Muscle layer of colon (tissue), 2 donors: ENCODE measurements at regions not wholly inside any gene's neighbourhood (a gene's known extent, or its start where the extent isn't known, plus 50 kb on each side); places are given as distances from the start of the nearest gene placed in this dataset.
"Not testable (repeated sequence)": the region's sequence is repeated elsewhere in the genome, so short reads cannot be mapped to it uniquely, and the experiment has no call there.

Source experiments
- H3K27ac ChIP-seq: one replicate; pipeline ENCODE4 v1.7.0; 2013; ENCODE audit warnings: low read depth, mild to moderate bottlenecking, low read length, moderate library complexity
- H3K27me3 ChIP-seq, 2 donors: one replicate each; pipeline ENCODE4 v1.7.0; 2013; ENCODE audit warnings: low read length in 2 of 2, mild to moderate bottlenecking in 2 of 2; ENCODE audit not compliant: insufficient read depth in 2 of 2, control insufficient read depth in 1 of 2
- H3K36me3 ChIP-seq: one replicate; pipeline ENCODE4 v1.7.0; 2013; ENCODE audit warnings: mild to moderate bottlenecking, low read length; ENCODE audit not compliant: insufficient read depth
- H3K4me1 ChIP-seq: one replicate; pipeline ENCODE4 v1.7.0; 2013; ENCODE audit warnings: mild to moderate bottlenecking, low read length; ENCODE audit not compliant: insufficient read depth
- H3K4me3 ChIP-seq, 2 donors: one replicate each; pipeline ENCODE4 v1.7.0; 2013; ENCODE audit warnings: low read length in 2 of 2, low read depth in 1 of 2, mild to moderate bottlenecking in 1 of 2, moderate library complexity in 1 of 2
- H3K9ac ChIP-seq: one replicate; pipeline ENCODE4 v1.7.0; 2013; ENCODE audit warnings: low read length
- H3K9me3 ChIP-seq: one replicate; pipeline ENCODE4 v1.7.0; 2013; ENCODE audit warnings: mild to moderate bottlenecking, low read length
- donor health status: abdominal sarcoma.
- donor health status: Adenocarcinoma of cecum.

DNA sequence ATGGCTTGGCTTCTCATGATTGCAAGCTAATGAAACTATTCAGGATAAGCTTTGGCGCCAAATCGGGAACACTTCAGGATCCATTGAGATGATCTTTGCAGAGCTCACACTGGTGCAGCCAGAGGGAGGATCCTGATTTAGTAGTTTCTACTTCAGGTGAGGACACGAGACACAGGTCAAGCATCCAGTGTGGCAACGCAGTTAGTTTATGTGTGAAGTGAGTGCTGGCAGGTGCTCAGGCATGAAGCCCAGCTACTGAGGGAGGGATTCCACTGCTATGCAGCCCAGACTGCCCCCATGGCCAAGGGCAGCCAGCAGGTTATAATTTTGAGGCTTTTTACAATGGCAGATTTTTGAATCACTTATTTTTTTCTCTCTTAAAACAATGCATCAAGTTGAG, 113.5 kb upstream of the PCED1B start:
- H3K27me3 ChIP-seq: no peaks in the 10 kb centered on the region
- H3K4me1 ChIP-seq: peaks cover 31% of the 10 kb centered on the region
- H3K27ac ChIP-seq: no peak overlapping the region

GRCh38 chr12:46970636-46971035, 108.8 kb upstream of the PCED1B start:
- H3K4me1 ChIP-seq: peaks cover 5% of the 10 kb centered on the region
- no peaks in the 10 kb centered on the region for H3K9me3 ChIP-seq
- no peak overlapping the region for H3K4me3 ChIP-seq
- H3K9ac ChIP-seq: no peak overlapping the region
- no peak overlapping the region for H3K27ac ChIP-seq
- H3K27me3 ChIP-seq: no peaks in the 10 kb centered on the region
- no peaks in the 10 kb centered on the region for H3K36me3 ChIP-seq

More for the DNA sequence above, 113.5 kb upstream of the PCED1B start:
- H3K9me3 ChIP-seq: no peaks in the 10 kb centered on the region
- H3K36me3 ChIP-seq: no peaks in the 10 kb centered on the region
- H3K9ac ChIP-seq: no peak overlapping the region
- no peak overlapping the region for H3K4me3 ChIP-seq

GRCh38 chr12:46973937-46974336, 105.5 kb upstream of the PCED1B start:
- not testable (repeated sequence) for H3K4me1 ChIP-seq, H3K27ac ChIP-seq, H3K4me3 ChIP-seq, H3K36me3 ChIP-seq, H3K27me3 ChIP-seq, H3K9ac ChIP-seq, H3K9me3 ChIP-seq

DNA sequence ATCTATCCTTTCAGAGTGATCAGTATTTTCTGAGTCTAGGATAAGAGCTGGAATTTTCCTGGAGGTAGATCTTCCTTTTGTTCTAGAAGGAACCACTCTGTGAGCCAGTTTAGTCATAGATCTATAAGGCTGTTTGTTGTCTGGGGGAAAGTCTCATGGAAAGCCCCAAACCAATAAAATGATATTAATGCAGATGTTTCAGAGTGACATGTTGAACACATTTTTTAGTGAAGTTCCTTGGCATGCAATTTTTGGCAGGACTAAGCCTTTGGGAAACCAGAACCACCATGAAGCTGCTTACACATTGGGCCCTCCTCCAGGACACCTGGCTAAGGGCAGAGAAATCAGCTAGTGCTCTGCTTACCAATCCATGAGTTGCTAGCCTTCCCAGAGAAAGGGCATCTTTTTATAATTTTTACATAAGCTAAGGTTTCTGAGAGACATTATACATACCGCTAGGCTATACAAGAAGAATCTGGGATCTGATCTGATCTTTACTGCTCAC, 101.5 kb upstream of the PCED1B start:
- no peak overlapping the region for H3K4me3 ChIP-seq
- no peaks in the 10 kb centered on the region for H3K36me3 ChIP-seq
- H3K9ac ChIP-seq: no peak overlapping the region
- H3K27me3 ChIP-seq: no peaks in the 10 kb centered on the region
- H3K9me3 ChIP-seq: no peaks in the 10 kb centered on the region
- H3K4me1 ChIP-seq: no peaks in the 10 kb centered on the region
- no peak overlapping the region for H3K27ac ChIP-seq

- Histone ChIP-seq H3K4me3 (no peak overlapping the region), H3K4me1 (no peaks in the 10 kb centered on the region), H3K9ac (no peak overlapping the region), H3K27ac (no peak overlapping the region), H3K9me3 (no peaks in the 10 kb centered on the region), H3K27me3 (no peaks in the 10 kb centered on the region), H3K36me3 (no peaks in the 10 kb centered on the region)
Measured at GRCh38 chr12:46981622-46982021, 97.8 kb upstream of the PCED1B start.

DNA sequence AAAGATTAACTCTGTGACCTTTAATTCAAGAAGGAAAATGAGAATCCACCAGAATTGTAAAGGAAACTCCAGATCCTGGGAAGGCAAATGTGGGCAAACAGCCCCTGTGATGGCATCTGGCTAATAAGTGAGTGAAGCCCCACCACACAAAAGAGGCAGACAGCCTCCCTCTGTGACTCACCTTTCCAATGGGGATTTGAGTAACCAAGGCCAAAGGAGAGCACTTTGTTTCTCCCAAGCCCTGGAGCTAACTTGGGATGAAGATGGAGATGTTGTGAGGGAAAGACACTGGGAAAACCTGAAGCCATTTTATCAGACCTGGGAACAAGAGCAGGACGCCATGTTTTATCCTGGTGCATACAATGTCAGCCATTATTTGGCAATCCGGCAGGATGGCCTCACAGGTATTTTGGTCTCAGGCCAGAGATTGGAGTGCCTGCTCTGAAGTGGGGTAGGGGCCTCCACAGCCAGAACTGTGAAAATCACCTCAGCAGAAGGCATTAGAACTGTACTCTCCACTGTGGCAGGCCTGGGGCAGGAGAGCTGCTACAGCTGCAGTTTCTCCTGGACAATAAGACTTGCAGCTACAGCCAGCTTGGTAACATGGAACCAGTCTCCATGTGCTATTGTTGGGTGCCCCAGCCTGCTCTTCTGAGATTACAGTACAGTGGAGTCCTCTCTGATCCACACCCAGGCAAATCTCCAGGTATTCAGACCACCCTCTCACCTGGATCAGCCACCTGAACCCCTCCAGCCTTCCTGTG, 96.6 kb upstream of the PCED1B start:
- no peaks in the 10 kb centered on the region for H3K9me3 ChIP-seq
- H3K4me3 ChIP-seq: no peak overlapping the region
- H3K27ac ChIP-seq: no peak overlapping the region
- H3K27me3 ChIP-seq: no peaks in the 10 kb centered on the region
- no peak overlapping the region for H3K9ac ChIP-seq
- no peaks in the 10 kb centered on the region for H3K36me3 ChIP-seq
- H3K4me1 ChIP-seq: no peaks in the 10 kb centered on the region

- H3K27ac ChIP-seq: no peak overlapping the region
- no peaks in the 10 kb centered on the region for H3K4me1 ChIP-seq
- H3K27me3 ChIP-seq: no peaks in the 10 kb centered on the region
- no peak overlapping the region for H3K4me3 ChIP-seq
- no peaks in the 10 kb centered on the region for H3K9me3 ChIP-seq
- H3K9ac ChIP-seq: no peak overlapping the region
- no peaks in the 10 kb centered on the region for H3K36me3 ChIP-seq
Measured at GRCh38 chr12:46983393-46983793, 96.0 kb upstream of the PCED1B start.

DNA sequence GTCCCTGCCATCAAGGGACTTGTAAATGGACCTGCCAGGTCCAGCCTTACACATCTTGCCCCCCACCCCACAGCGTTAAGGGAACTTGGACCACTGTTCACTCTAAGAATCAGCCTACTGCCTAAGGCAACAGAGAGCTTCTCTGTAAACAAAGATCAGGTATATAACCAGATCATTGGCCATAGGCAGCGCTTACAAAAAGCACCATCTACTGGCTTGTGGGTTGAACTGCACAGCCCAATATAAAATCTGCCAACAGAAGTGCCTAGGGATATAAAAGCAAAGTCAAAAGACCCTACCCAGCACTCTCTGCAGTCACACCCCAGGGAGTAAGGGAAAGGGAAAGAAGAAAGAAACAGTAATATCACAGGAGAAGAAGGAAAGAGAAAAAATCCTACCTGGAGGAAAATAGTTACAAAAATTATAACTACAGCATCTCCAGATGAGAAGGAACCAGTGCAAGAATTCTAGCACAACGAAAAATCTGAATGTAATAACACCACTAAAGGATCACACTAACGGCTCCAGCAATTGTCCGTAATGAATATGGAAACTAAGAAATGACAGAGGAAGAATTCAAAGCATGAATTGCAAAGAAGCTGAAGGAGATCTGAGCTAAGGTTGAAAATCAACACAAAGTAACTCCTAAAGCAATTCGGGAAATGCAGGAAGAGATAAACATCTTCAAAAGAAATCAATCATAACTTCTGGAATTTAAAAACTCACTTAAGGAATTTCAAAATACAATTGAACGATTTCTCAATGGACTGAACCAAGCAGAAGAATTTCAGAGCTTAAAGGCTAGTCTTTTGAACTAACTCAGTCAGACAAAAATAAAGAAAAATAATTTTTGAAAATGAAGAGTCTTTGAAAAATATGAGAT, 95.2 kb upstream of the PCED1B start:
- no peaks in the 10 kb centered on the region for H3K27me3 ChIP-seq
- H3K9ac ChIP-seq: no peak overlapping the region
- no peaks in the 10 kb centered on the region for H3K4me1 ChIP-seq
- no peak overlapping the region for H3K27ac ChIP-seq
- no peaks in the 10 kb centered on the region for H3K9me3 ChIP-seq
- no peak overlapping the region for H3K4me3 ChIP-seq
- H3K36me3 ChIP-seq: no peaks in the 10 kb centered on the region

DNA sequence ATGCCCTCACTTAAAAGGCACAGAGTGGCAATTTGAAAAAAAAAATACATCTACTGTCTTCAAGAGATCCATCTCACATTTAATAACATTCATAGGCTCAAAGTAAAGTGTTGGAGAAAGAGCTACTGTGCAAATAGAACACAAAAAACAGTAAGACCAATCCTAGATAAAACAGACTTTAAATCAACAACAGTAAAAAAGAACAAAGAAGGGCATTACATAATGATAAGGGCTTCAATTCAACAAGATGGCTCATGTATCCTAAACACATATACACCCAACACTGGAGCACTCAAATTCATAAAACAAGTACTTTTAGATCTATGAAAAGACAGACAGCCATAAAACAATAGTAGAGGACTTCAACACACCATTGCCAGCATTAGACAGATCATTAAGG, 93.6 kb upstream of the PCED1B start:
- no peaks in the 10 kb centered on the region for H3K27me3 ChIP-seq
- no peaks in the 10 kb centered on the region for H3K36me3 ChIP-seq
- H3K9me3 ChIP-seq: no peaks in the 10 kb centered on the region
- H3K9ac ChIP-seq: no peak overlapping the region
- no peak overlapping the region for H3K27ac ChIP-seq
- no peaks in the 10 kb centered on the region for H3K4me1 ChIP-seq
- H3K4me3 ChIP-seq: no peak overlapping the region

- not testable (repeated sequence) for H3K4me3 ChIP-seq, H3K9ac ChIP-seq, H3K36me3 ChIP-seq, H3K4me1 ChIP-seq, H3K27me3 ChIP-seq, H3K9me3 ChIP-seq, H3K27ac ChIP-seq
Measured at GRCh38 chr12:46988122-46988521, 91.3 kb upstream of the PCED1B start.

DNA sequence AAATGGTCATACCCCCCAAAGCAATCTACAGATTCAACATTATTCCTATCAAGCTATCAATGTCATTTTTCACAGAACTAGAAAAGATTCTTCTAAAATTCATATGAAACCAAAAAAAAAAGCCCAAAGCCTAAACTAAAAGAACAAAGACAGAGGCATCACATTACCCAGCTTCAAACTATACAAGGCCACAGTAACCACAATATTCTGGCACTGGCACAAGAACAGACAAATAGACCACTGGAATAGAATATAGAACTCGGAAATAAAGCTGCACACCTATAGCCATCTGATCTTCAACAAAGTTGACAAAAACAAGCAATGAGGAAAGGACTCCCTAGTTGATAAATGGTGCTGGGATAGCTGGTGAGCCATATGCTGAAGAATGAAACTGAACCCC, 89.2 kb upstream of the PCED1B start:
- no peaks in the 10 kb centered on the region for H3K9me3 ChIP-seq
- H3K27ac ChIP-seq: no peak overlapping the region
- H3K27me3 ChIP-seq: no peaks in the 10 kb centered on the region
- H3K4me3 ChIP-seq: no peak overlapping the region
- H3K36me3 ChIP-seq: no peaks in the 10 kb centered on the region
- H3K4me1 ChIP-seq: no peaks in the 10 kb centered on the region
- H3K9ac ChIP-seq: no peak overlapping the region
